ENCODE measurements at regions not wholly inside any gene's neighbourhood (a gene's known extent, or its start where the extent isn't known, plus 50 kb on each side); places are given as distances from the start of the nearest gene placed in this dataset.

- no peak for TF ChIP-seq CTCF (conservative IDR thresholded peaks at IDR 0.05)
- TF ChIP-seq ZFX (IDR thresholded peaks at IDR 0.05): no peak
Observed at GRCh38 chr6:7003041-7003440, 104.7 kb upstream of the RREB1 start.
